ENCODE measurements at regions not wholly inside any gene's neighbourhood (a gene's known extent, or its start where the extent isn't known, plus 50 kb on each side); places are given as distances from the start of the nearest gene placed in this dataset.
A peak's percentile ranks its signal among the peaks of the same experiment; 100 is the strongest.

GRCh38 chr13:64130171-64130570 is 2714.5 kb upstream of the PCDH20 start:
- BruUV-seq (replicated peaks): no TSS peak
- Histone ChIP-seq H3K9me1 (replicated peaks; ENCODE audit: control insufficient read depth, extremely low read depth, insufficient read depth, low read length) (no peaks in the 10 kb centered on the region), H4K20me1 (replicated peaks; ENCODE audit: control insufficient read depth, extremely low read depth, insufficient read depth, low read length) (no peaks in the 10 kb centered on the region), H3K4me2 (ENCODE audit: insufficient read depth, low read length) (no peak overlapping the region), H3K9me3 (replicated peaks; ENCODE audit: control insufficient read depth, insufficient read depth, low read length) (no peaks in the 10 kb centered on the region), H3K36me3 (ENCODE audit: control insufficient read depth in 2 of 2, extremely low read depth in 1 of 2, insufficient read depth in 2 of 2, low read length in 2 of 2) (no peaks in the 10 kb centered on the region), H3K9ac (replicated peaks; ENCODE audit: extremely low read depth, insufficient read depth, low read length) (no peak overlapping the region), H3K79me2 (ENCODE audit: control insufficient read depth, insufficient read depth, low read length) (no peaks in the 10 kb centered on the region), H3K27ac (ENCODE audit: insufficient read depth, low read depth, low read length) (no peak overlapping the region), H3K27me3 (ENCODE audit: control insufficient read depth in 2 of 2, insufficient read depth in 2 of 2, low read length in 2 of 2) (no peaks in the 10 kb centered on the region), H3K4me1 (ENCODE audit: control insufficient read depth, extremely low read depth, insufficient read depth, low read length) (peaks cover 3% of the 10 kb centered on the region), H2AFZ (ENCODE audit: low read depth, low read length) (no peak overlapping the region), H3K4me3 (replicated peaks in 1 of 3; ENCODE audit: insufficient read depth in 1 of 3, low read depth in 1 of 3, low read length in 3 of 3) (no peak overlapping the region)
- intact Hi-C loops (cut with micrococcal nuclease) (no loop called here), dilution Hi-C loops (cut with MboI; ENCODE audit: extremely low pct_ligation_motif_present, low sequenced_read_pairs) (no loop called here)
- TF ChIP-seq POLR2AphosphoS5 (IDR thresholded peaks at IDR 0.05; ENCODE audit: insufficient read depth, low read depth, low read length): no peak
- TF ChIP-seq, protein P1, sequence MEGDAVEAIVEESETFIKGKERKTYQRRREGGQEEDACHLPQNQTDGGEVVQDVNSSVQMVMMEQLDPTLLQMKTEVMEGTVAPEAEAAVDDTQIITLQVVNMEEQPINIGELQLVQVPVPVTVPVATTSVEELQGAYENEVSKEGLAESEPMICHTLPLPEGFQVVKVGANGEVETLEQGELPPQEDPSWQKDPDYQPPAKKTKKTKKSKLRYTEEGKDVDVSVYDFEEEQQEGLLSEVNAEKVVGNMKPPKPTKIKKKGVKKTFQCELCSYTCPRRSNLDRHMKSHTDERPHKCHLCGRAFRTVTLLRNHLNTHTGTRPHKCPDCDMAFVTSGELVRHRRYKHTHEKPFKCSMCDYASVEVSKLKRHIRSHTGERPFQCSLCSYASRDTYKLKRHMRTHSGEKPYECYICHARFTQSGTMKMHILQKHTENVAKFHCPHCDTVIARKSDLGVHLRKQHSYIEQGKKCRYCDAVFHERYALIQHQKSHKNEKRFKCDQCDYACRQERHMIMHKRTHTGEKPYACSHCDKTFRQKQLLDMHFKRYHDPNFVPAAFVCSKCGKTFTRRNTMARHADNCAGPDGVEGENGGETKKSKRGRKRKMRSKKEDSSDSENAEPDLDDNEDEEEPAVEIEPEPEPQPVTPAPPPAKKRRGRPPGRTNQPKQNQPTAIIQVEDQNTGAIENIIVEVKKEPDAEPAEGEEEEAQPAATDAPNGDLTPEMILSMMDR (IDR thresholded peaks at IDR 0.05; ENCODE audit: extremely low read depth in 1 of 2, insufficient read depth in 1 of 2, low read depth in 1 of 2, low read length in 2 of 2): no peak
- TF ChIP-seq EZH2 (IDR thresholded peaks at IDR 0.05; ENCODE audit: borderline replicate concordance, low read depth, low read length, severe bottlenecking): no peak
- no peak for TF ChIP-seq MYC (IDR thresholded peaks at IDR 0.05; ENCODE audit: low read depth, low read length)
- TF ChIP-seq JUN (IDR thresholded peaks at IDR 0.05; ENCODE audit: borderline replicate concordance, insufficient read depth, insufficient read length, low read depth): no peak
- FAIRE-seq: no peak
- POLR2A ChIA-PET: no interaction called here
- CTCF ChIA-PET: interaction anchor here (1.1 kb wide), 1 partner anchor 10 kb away, joined by 3 read pairs; no protein-coding TSS in a partner anchor
- no peak for DNase-seq (ENCODE audit: low read depth, low spot score)

DNA sequence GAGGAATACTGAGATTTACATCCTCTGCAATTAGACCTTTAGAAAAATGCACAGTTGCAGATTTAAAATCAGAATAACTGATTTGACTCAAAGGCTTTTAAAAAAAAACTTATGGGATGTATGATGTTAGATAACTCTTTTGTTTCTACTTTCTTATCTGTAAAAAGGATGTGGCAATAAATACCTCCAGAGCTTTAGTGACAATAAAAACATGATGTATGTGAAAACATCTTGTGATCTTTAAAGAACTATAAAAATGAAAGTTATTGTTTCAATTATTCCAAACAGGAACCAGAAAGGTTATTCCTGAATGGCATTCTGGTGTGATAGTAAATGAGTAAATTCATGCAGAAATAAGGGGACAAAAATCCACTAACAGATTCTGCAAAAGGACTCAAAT is 2712.2 kb upstream of the PCDH20 start:
- BruUV-seq (replicated peaks): no TSS peak
- H3K36me3 ChIP-seq (ENCODE audit: control insufficient read depth in 2 of 2, extremely low read depth in 1 of 2, insufficient read depth in 2 of 2, low read length in 2 of 2): no peaks in the 10 kb centered on the region
- CTCF ChIA-PET: no interaction called here
- no peak overlapping the region for H3K27ac ChIP-seq (ENCODE audit: insufficient read depth, low read depth, low read length)
- no peaks in the 10 kb centered on the region for H3K79me2 ChIP-seq (ENCODE audit: control insufficient read depth, insufficient read depth, low read length)
- POLR2A ChIA-PET: no interaction called here
- no peaks in the 10 kb centered on the region for H3K9me3 ChIP-seq (replicated peaks; ENCODE audit: control insufficient read depth, insufficient read depth, low read length)
- TF ChIP-seq MYC (IDR thresholded peaks at IDR 0.05; ENCODE audit: low read depth, low read length) (no peak), POLR2AphosphoS5 (IDR thresholded peaks at IDR 0.05; ENCODE audit: insufficient read depth, low read depth, low read length) (no peak), JUN (IDR thresholded peaks at IDR 0.05; ENCODE audit: borderline replicate concordance, insufficient read depth, insufficient read length, low read depth) (no peak), POLR2A (IDR thresholded peaks at IDR 0.05; ENCODE audit: low read depth, low read length) (no peak)
- H3K9me1 ChIP-seq (replicated peaks; ENCODE audit: control insufficient read depth, extremely low read depth, insufficient read depth, low read length): no peaks in the 10 kb centered on the region
- H3K4me3 ChIP-seq (replicated peaks in 1 of 3; ENCODE audit: insufficient read depth in 1 of 3, low read depth in 1 of 3, low read length in 3 of 3): no peak overlapping the region
- peak; percentile 70 for FAIRE-seq
- H3K9ac ChIP-seq (replicated peaks; ENCODE audit: extremely low read depth, insufficient read depth, low read length): no peak overlapping the region
- H3K4me1 ChIP-seq (ENCODE audit: control insufficient read depth, extremely low read depth, insufficient read depth, low read length): peaks cover 3% of the 10 kb centered on the region
- peak; percentile 42 for DNase-seq (ENCODE audit: low read depth, low spot score)
- no peak overlapping the region for H3K4me2 ChIP-seq (ENCODE audit: insufficient read depth, low read length)
- H4K20me1 ChIP-seq (replicated peaks; ENCODE audit: control insufficient read depth, extremely low read depth, insufficient read depth, low read length): no peaks in the 10 kb centered on the region
- dilution Hi-C loops (cut with MboI; ENCODE audit: extremely low pct_ligation_motif_present, low sequenced_read_pairs): no loop called here
- H3K27me3 ChIP-seq (ENCODE audit: control insufficient read depth in 2 of 2, insufficient read depth in 2 of 2, low read length in 2 of 2): no peaks in the 10 kb centered on the region
- intact Hi-C loops (cut with micrococcal nuclease): no loop called here
- H2AFZ ChIP-seq (ENCODE audit: low read depth, low read length): no peak overlapping the region

All from endothelial cell of umbilical vein (primary cell).